Dermis blood vessel endothelial cell (primary cell): ENCODE measurements at regions not wholly inside any gene's neighbourhood (a gene's known extent, or its start where the extent isn't known, plus 50 kb on each side); places are given as distances from the start of the nearest gene placed in this dataset.
"Not testable (repeated sequence)": the region's sequence is repeated elsewhere in the genome, so short reads cannot be mapped to it uniquely, and the experiment has no call there.

Experiments
- DNase-seq: peaks from one replicate; pipeline ENCODE4 v3.0.0; 2010

DNA sequence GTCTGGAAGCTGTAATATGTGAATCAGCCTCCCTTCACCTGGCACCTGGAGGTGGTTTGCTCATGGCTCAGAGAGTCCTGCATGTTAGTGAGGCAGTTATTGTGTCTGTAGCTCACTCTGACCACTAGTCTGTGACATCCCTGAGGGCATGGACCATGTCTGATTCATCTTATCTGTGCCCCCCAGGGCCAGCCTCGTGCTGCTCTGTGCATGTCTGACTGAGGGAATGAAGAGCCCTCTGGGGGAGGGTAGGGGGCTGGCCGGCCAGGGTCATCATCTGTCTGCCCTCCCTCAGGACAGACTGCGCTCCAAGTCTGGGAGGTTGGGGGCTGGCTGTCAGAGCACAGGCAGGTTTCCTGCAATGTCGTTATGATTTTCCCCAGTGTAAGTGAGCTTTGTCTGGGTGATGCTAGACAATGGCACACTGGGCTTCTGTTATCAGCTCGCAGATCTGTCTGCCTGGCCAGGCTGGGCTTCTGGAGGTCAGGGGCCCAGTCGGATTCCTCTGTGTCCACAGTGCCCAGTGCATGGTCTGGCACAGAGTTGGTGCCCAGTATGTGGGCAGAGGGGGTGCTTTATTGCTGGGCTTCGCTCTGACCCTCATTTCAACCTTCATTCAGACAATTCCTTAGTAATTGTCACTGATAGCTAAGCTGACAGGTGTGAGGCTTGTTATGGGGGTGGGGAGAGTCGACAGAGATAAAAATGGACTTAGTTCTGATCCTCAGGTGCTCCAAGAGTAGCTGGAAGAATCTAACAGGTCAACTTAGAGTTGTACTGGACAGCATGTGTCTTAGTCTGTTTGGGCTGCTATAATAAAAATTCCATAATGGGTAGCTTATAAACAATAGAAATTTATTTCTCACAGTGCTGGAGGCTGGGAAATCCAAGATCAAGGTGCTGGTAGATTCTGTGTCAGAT, 85.7 kb upstream of the SHB start:
- DNase-seq = no peak

DNA sequence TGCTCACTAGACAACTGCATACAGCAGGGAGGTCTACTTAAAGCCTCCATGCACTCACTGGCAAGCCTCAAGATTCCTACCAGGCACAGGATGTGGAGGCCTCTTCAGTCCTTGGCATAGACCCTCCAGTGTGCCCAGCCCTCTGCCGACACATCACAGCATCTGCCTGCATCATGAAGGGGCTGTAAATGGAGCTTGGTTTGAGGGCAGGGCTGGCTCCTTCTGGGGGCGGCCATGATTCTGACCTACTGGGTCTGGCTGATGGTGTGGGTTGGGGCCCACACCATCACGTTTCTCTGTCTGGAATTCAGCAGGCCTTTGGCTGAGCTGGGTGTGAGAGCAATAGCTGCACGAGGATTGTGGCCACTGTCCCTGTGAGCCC, 84.9 kb upstream of the SHB start:
- DNase-seq = no peak

DNA sequence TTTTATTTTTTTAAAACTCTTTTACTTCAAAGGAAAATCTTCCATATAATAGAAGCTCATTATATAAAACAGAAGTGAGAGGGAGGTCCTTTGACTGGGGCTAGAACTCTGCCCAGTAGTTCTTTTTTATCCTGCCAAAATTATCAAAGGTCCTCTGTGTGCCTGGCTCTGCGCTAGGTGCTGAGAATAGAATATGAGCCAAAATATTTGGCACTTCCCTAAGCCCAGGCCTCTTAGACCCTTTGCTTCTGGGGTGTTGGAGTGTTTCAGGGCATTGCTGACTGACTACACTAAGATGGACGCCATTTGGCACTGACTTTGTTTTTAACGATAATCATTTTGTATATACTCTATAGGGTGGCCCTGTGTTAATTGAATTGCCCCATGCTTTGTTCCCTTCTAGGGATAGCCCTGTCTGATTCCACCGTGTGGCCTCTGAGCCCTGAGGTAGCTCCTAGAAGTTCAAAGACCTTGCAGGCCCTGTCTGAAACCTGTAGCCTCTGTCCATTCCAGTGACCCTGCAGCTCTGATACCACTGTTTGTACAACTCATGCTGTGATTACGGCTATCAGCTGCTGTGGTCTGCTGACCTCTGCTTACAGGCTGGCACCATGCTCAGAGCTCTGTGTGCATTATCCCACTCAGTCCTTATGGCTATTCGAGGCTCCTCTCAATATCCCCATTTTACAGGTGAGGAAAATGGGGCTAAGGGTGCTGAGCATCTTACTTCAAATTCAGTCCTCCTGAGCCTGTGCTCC, 84.3 kb upstream of the SHB start:
- no peak for DNase-seq

GRCh38 chr9:38149647-38150046, 80.6 kb upstream of the SHB start:
- no peak for DNase-seq

DNA sequence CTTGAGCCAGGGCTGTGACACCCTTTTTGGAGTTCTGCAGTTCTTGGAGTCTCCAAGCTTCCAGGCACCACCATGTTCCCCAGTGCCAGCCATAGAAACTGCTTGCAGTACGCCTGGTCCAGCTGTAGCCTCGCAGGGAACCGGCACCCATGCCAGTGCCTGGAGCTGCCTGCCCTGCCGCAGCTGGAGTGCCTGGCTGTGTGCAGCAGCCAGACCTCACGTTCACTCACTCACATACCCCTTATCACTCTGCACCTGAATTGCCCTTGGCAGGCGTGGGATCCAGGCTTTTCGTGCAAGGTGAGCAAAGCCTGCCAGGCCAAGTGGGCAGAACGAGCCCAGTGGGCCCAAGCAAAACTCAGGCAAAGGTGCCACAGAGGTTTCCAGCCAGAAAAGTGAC, 77.8 kb upstream of the SHB start:
- DNase-seq = no peak

DNA sequence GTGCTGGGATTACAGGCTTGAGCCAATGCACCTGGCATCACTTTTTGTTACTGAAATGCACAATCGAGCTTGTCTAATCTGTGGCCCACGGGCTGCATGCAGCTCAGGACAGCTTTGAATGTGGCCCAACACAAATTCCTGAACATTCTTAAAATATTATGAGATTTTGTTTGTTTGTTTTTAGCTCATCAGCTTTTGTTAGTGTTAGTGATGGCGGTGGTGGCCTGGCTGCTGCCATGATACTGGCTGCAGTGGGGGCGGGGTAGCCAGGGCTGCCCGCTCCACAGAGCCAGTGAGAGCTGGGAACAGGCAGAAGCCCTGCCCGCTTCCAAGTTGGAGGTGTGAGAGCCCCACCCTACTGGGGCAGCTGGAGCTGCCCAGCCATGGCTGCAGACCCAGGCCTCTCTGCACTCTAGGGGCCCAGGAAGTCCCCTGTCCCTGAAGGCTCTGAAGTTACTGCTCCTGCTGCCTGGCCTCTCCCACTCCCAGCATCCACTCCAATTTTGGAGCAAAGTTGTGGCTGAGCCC, 76.6 kb upstream of the SHB start:
- no peak for DNase-seq

- DNase-seq = peak; percentile 19
Measured at GRCh38 chr9:38144421-38144820, 75.4 kb upstream of the SHB start.

DNA sequence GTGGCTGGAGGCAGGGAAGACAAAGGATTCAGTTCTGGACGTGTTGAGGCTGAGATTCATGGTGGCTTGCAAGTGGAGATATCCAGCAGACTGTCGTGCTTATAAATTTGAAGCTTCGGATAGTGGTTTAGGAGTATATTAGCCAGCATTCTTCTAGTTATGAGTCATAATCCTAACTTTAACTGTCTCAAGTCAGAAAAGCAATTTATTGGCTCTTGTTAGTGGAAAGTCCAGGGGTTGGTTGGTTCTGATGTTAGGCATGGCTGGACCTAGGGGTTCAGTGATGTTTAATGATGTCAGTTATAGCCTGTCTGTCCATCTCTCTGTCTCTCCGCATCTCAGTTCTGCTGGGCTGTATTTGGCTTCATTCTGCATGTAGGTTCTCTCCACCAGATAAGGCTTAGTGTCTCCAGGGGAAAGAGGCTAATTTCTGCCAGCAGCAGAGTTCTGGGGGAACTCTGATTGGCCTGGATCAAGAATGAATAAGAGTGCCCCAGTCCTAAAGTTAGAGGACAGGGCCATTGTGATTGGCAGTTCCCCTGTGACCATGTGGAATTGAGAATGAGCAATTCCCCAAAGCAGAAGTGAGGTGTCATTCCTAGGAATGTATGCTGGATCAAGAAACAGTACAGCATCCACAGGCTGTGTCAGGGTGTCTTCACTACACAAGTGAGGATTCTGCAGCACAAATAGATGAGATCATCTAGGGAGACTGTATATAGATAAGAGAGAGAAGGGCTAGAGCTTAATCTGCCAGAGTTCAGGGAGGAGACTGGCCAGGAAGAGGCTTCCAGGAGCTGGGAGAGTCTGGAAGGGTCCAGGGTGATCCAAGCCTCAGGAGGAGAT, 72.9 kb upstream of the SHB start:
- DNase-seq = no peak

- DNase-seq = no peak
Measured at GRCh38 chr9:38138276-38138675, 69.2 kb upstream of the SHB start.

- no peak for DNase-seq
Measured at GRCh38 chr9:38137342-38137741, 68.3 kb upstream of the SHB start.

GRCh38 chr9:38136386-38136785, 67.4 kb upstream of the SHB start:
- DNase-seq = no peak

GRCh38 chr9:38134611-38135237, 65.7 kb upstream of the SHB start:
- no peak for DNase-seq

GRCh38 chr9:38133595-38133994, 64.6 kb upstream of the SHB start:
- DNase-seq = no peak

DNA sequence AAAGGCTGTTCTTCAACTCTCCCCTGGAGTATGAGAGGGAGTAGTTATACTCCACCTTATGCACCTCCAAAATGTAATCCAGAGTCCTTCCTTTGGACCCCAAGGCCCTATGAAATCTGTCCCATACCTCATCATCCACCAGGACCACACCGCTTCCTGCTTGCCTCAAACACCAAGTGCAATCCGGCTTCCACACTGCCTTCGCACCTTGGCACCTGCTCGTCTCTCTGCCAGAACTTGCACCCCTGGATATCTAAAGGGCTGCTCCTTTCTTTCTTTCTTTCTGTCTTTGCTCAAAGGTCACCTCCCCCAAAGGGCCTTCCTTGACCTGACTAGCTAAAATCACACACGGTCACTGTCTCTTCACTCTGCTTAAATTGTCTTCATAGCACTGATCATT, 63.9 kb upstream of the SHB start:
- no peak for DNase-seq

DNA sequence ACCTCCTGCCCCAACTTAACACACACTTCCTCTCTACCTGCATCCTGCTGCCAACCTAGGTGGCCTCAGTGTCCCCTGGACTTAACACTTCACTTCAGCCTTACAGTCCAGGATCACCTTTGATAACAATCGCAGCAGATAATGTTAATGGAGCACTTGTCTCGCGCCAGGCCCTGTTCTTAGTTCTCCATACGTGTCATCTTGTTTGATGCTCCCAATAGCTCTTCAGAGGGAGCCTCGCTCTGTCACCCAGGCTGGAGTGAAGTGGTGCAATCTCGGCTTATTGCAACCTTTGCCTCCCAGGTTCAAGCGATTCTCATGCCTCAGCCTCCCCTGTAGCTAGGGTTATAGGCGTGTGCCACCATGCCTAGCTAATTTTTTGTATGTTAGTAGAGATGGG, 62.7 kb upstream of the SHB start:
- DNase-seq = no peak

GRCh38 chr9:38130724-38131123, 61.7 kb upstream of the SHB start:
- DNase-seq = no peak

DNA sequence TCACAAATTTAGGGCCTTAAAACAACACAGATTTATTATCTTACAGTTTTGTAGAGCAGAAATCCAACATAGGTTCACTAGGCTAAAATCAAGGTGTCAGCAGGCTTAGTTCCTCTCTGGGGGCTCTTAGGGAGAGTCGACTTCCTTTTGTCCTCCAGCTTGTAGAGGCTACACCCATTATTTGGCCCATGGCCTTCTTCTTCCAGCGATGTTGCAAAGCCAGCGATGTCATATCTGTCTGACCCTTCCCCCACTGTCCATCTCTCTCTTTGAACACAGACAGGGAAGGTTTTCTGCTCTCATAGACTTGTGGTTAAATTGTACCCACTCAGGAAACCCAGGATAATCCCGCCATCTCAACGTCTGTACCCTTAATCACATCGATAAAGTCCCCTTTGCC, 60.3 kb upstream of the SHB start:
- DNase-seq = no peak

- DNase-seq = no peak
Measured at GRCh38 chr9:38128752-38129270, 59.8 kb upstream of the SHB start.

GRCh38 chr9:38127271-38127839, 58.3 kb upstream of the SHB start:
- no peak for DNase-seq

DNA sequence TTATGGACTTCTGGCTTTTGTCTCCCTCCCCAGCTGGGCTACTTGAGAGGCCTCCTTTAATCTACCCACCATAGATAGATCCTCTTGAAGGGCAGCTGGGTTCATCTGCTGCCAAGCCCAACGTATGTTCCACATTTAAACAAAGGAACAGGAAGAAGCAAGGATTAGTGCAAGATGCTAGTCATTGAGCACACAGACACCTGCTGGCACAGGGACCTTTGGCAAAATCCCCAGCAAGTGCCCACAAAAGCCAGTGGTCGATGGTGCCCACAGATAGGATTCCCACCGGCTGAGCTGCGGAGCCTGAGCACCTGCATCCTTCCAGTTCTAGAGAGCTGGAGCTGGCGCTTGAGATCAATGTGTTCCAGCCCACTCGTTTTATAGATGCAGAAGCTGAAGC, 57.7 kb upstream of the SHB start:
- no peak for DNase-seq

- no peak for DNase-seq
Measured at GRCh38 chr9:38125889-38126288, 56.9 kb upstream of the SHB start.

DNA sequence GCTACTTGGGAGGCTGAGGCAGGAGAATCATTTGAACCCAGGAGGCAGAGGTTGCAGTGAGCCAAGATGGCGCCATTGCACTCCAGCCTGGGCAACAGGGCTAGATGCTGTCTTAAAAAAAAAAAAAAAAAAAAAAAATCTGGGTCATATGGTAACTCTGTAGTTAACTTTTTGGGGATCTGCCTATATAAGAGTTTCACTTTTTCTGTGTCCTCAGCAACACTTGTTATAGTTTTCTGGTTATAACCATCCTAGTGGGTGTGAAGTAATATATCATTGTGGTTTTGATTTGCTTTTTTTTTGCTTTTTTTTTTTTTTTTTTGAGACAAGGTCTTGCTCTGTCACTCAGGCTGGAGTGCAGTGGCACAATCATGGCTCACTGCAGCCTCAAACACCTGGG, 54.3 kb upstream of the SHB start:
- DNase-seq = not testable (repeated sequence)
